GM23338 (cell line): ENCODE measurements at regions not wholly inside any gene's neighbourhood (a gene's known extent, or its start where the extent isn't known, plus 50 kb on each side); places are given as distances from the start of the nearest gene placed in this dataset.

Source experiments
- ATAC-seq: fragments of 200-7000 bp; cut with Tn5 transposase; 3 replicates; pipeline ENCODE4 v1.9.1; 2020
- DNase-seq: peaks from one replicate; pipeline ENCODE4 v3.0.0-alpha.2; 2015; ENCODE audit warnings: low spot score
- H2AFZ ChIP-seq: fragments of 200-600 bp; sonication (generic); 2 replicates; pipeline ENCODE4 v1.8.0; 2016; ENCODE audit warnings: antibody characterized with exemption, mild to moderate bottlenecking, moderate library complexity
- H3F3A ChIP-seq: fragments of 200-600 bp; sonication (generic); replicated peaks from 2 replicates; pipeline ENCODE4 v1.8.0; 2017; ENCODE audit warnings: antibody characterized with exemption, mixed run types, low read depth
- H3K27ac ChIP-seq: fragments of 200-600 bp; sonication (generic); 2 replicates; pipeline ENCODE4 v1.6.1; 2016; ENCODE audit warnings: low read depth
- H3K27me3 ChIP-seq: fragments of 200-600 bp; sonication (generic); 2 replicates; pipeline ENCODE4 v1.8.0; 2016; ENCODE audit warnings: mild to moderate bottlenecking, mixed run types, moderate library complexity; ENCODE audit not compliant: insufficient read depth
- H3K36me3 ChIP-seq: fragments of 200-600 bp; sonication (generic); 2 replicates; pipeline ENCODE4 v1.8.0; 2016; ENCODE audit warnings: mild to moderate bottlenecking; ENCODE audit not compliant: insufficient read depth
- H3K4me1 ChIP-seq: fragments of 200-600 bp; sonication (generic); 2 replicates; pipeline ENCODE4 v1.8.0; 2016; ENCODE audit warnings: mild to moderate bottlenecking, moderate library complexity; ENCODE audit not compliant: insufficient read depth
- H3K4me2 ChIP-seq: fragments of 200-600 bp; sonication (generic); 2 replicates; pipeline ENCODE4 v1.7.1; 2017; ENCODE audit warnings: mixed run types
- H3K4me3 ChIP-seq: fragments of 200-600 bp; sonication (generic); 2 replicates; pipeline ENCODE4 v1.6.1; 2016; ENCODE audit warnings: mixed run types
- H3K79me2 ChIP-seq: fragments of 200-600 bp; sonication (generic); replicated peaks from 2 replicates; pipeline ENCODE4 v1.8.0; 2017; ENCODE audit warnings: mild to moderate bottlenecking; ENCODE audit not compliant: insufficient read depth
- H3K9me2 ChIP-seq: fragments of 200-600 bp; sonication (generic); 2 replicates; pipeline ENCODE4 v1.8.0; 2017; ENCODE audit not compliant: insufficient read depth
- H4K20me1 ChIP-seq: fragments of 200-600 bp; sonication (generic); replicated peaks from 2 replicates; pipeline ENCODE4 v1.8.0; 2017; ENCODE audit warnings: mild to moderate bottlenecking; ENCODE audit not compliant: insufficient read depth
- H3K27ac Mint-ChIP-seq: 2 replicates; pipeline ENCODE4 v1.8.0; 2020; ENCODE audit warnings: inconsistent platforms, mild to moderate bottlenecking, moderate library complexity, mixed read lengths
- H3K27me3 Mint-ChIP-seq: 3 replicates; pipeline ENCODE4 v1.8.0; 2022; ENCODE audit warnings: low read depth, mild to moderate bottlenecking, moderate library complexity, mixed read lengths, inconsistent platforms; ENCODE audit not compliant: insufficient read depth, poor library complexity
- H3K36me3 Mint-ChIP-seq: 3 replicates; pipeline ENCODE4 v1.8.0; 2021; ENCODE audit warnings: low read depth, mild to moderate bottlenecking, inconsistent platforms, moderate library complexity, mixed read lengths
- H3K4me1 Mint-ChIP-seq: 3 replicates; pipeline ENCODE4 v1.8.0; 2020; ENCODE audit warnings: mild to moderate bottlenecking, inconsistent platforms, mixed read lengths
- H3K4me3 Mint-ChIP-seq: 3 replicates; pipeline ENCODE4 v1.8.0; 2021; ENCODE audit warnings: moderate library complexity, mild to moderate bottlenecking, inconsistent platforms, mixed read lengths
- H3K9me3 Mint-ChIP-seq: 3 replicates; pipeline ENCODE4 v1.8.0; 2020; ENCODE audit warnings: moderate library complexity, mild to moderate bottlenecking, inconsistent platforms, mixed read lengths
- CREB1 ChIP-seq: fragments of 250-450 bp; sonication (Bioruptor Pico); IDR thresholded peaks from 2 replicates; pipeline ENCODE4 v1.5.0; 2020; ENCODE audit warnings: low read depth, mild to moderate bottlenecking, moderate library complexity
- EZH2 ChIP-seq: fragments of 200-600 bp; sonication (generic); IDR thresholded peaks from one replicate; pipeline ENCODE4 v1.8.0; 2017; ENCODE audit warnings: antibody characterized with exemption, mild to moderate bottlenecking, low read depth; ENCODE audit not compliant: unreplicated experiment
- ZNF114 ChIP-seq: fragments of 250-450 bp; sonication (Bioruptor Pico); IDR thresholded peaks from 2 replicates; pipeline ENCODE4 v1.5.0; 2020; ENCODE audit warnings: mild to moderate bottlenecking, moderate library complexity
- ZNF331 ChIP-seq: fragments of 250-450 bp; sonication (Bioruptor Pico); IDR thresholded peaks from 2 replicates; pipeline ENCODE4 v1.5.0; 2020; ENCODE audit warnings: low read depth, mild to moderate bottlenecking, moderate library complexity
- TF ChIP-seq, protein P1 (sequence below): IDR thresholded peaks from one replicate; pipeline ENCODE4 v1.6.1; 2018; ENCODE audit warnings: antibody characterized with exemption; ENCODE audit not compliant: unreplicated experiment
- TF ChIP-seq, protein P2 (sequence below), 2 experiments: fragments of 200-600 bp in 1 of 2; sonication (generic) in 1 of 2; conservative IDR thresholded peaks; 2 replicates each; pipeline versions ENCODE4 v1.5.1 to v1.6.1; 2016 to 2017; ENCODE audit warnings: antibody characterized with exemption in 2 of 2, low read depth in 2 of 2, mild to moderate bottlenecking in 2 of 2, moderate library complexity in 1 of 2
- TF ChIP-seq, protein P3 (sequence below): fragments of 250-450 bp; sonication (Bioruptor Pico); IDR thresholded peaks from 2 replicates; pipeline ENCODE4 v1.5.0; 2020; ENCODE audit warnings: mild to moderate bottlenecking, moderate library complexity

DNA sequence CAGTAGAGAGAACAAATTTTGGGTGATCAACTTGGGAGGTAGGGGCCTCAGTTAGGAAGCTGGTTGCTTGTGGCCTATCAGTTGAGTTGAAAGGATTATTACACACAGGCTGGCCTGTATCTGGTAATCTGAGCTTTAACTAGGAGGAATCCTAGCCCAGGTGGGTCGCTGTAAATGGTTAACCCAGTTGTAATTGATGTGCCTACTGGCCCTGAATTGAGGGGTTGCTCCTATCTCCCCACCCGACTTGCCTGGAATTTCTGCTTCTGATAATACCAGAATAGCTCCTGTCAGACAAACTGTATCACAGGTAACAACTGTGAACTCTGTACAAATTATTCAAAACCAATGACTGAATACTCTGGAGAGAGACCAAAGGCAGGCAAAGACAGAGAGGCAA lies 210.4 kb upstream of the RUNX1 start (continued):
- TF ChIP-seq, protein P1, sequence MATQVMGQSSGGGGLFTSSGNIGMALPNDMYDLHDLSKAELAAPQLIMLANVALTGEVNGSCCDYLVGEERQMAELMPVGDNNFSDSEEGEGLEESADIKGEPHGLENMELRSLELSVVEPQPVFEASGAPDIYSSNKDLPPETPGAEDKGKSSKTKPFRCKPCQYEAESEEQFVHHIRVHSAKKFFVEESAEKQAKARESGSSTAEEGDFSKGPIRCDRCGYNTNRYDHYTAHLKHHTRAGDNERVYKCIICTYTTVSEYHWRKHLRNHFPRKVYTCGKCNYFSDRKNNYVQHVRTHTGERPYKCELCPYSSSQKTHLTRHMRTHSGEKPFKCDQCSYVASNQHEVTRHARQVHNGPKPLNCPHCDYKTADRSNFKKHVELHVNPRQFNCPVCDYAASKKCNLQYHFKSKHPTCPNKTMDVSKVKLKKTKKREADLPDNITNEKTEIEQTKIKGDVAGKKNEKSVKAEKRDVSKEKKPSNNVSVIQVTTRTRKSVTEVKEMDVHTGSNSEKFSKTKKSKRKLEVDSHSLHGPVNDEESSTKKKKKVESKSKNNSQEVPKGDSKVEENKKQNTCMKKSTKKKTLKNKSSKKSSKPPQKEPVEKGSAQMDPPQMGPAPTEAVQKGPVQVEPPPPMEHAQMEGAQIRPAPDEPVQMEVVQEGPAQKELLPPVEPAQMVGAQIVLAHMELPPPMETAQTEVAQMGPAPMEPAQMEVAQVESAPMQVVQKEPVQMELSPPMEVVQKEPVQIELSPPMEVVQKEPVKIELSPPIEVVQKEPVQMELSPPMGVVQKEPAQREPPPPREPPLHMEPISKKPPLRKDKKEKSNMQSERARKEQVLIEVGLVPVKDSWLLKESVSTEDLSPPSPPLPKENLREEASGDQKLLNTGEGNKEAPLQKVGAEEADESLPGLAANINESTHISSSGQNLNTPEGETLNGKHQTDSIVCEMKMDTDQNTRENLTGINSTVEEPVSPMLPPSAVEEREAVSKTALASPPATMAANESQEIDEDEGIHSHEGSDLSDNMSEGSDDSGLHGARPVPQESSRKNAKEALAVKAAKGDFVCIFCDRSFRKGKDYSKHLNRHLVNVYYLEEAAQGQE, result no peak
- TF ChIP-seq, protein P2, sequence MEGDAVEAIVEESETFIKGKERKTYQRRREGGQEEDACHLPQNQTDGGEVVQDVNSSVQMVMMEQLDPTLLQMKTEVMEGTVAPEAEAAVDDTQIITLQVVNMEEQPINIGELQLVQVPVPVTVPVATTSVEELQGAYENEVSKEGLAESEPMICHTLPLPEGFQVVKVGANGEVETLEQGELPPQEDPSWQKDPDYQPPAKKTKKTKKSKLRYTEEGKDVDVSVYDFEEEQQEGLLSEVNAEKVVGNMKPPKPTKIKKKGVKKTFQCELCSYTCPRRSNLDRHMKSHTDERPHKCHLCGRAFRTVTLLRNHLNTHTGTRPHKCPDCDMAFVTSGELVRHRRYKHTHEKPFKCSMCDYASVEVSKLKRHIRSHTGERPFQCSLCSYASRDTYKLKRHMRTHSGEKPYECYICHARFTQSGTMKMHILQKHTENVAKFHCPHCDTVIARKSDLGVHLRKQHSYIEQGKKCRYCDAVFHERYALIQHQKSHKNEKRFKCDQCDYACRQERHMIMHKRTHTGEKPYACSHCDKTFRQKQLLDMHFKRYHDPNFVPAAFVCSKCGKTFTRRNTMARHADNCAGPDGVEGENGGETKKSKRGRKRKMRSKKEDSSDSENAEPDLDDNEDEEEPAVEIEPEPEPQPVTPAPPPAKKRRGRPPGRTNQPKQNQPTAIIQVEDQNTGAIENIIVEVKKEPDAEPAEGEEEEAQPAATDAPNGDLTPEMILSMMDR (conservative IDR thresholded peaks at IDR 0.05; ENCODE audit: low read depth in 2 of 2), result no peak

DNA sequence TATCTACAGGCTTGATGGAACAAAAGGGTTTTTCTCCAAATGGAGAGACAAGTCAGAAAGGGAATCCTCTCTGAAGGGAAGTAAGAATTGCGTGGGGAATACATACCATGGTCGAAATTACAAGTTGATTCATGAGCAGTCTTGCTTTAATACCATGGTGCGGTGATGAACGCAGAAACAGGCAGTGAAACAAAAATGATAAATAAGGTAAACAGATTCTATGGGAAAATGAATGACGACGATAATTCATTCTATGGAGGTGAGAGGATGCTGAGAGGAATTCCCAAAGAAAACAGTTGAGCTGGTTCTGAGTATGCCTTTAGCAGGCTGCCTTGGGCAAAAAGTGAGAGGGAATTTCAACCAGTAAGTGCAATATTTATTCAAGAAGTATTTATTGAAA lies 209.4 kb upstream of the RUNX1 start:
- ATAC-seq (no peak), DNase-seq (no peak)
- Histone ChIP-seq H3K4me2 (no peak overlapping the region), H3K79me2 (no peaks in the 10 kb centered on the region), H3K27me3 (no peaks in the 10 kb centered on the region), H3K4me1 (no peaks in the 10 kb centered on the region), H4K20me1 (no peaks in the 10 kb centered on the region), H3K36me3 (no peaks in the 10 kb centered on the region), H3K9me2 (no peaks in the 10 kb centered on the region; the same call in 1 of the 2 replicates), H2AFZ (no peak overlapping the region), H3K4me3 (no peak overlapping the region), H3K27ac (no peak overlapping the region), H3F3A (no peaks in the 10 kb centered on the region)
- H3K9me3 Mint-ChIP-seq, result no peaks in the 10 kb centered on the region
- no peaks in the 10 kb centered on the region for H3K36me3 Mint-ChIP-seq
- H3K27ac Mint-ChIP-seq, result no peak overlapping the region
- TF ChIP-seq ZNF114 (CRISPR knock-in tag) (no peak), CREB1 (no peak), ZNF331 (no peak), EZH2 (no peak)
- TF ChIP-seq, protein P2 (conservative IDR thresholded peaks at IDR 0.05; ENCODE audit: low read depth in 2 of 2), result no peak
- TF ChIP-seq, protein P3, sequence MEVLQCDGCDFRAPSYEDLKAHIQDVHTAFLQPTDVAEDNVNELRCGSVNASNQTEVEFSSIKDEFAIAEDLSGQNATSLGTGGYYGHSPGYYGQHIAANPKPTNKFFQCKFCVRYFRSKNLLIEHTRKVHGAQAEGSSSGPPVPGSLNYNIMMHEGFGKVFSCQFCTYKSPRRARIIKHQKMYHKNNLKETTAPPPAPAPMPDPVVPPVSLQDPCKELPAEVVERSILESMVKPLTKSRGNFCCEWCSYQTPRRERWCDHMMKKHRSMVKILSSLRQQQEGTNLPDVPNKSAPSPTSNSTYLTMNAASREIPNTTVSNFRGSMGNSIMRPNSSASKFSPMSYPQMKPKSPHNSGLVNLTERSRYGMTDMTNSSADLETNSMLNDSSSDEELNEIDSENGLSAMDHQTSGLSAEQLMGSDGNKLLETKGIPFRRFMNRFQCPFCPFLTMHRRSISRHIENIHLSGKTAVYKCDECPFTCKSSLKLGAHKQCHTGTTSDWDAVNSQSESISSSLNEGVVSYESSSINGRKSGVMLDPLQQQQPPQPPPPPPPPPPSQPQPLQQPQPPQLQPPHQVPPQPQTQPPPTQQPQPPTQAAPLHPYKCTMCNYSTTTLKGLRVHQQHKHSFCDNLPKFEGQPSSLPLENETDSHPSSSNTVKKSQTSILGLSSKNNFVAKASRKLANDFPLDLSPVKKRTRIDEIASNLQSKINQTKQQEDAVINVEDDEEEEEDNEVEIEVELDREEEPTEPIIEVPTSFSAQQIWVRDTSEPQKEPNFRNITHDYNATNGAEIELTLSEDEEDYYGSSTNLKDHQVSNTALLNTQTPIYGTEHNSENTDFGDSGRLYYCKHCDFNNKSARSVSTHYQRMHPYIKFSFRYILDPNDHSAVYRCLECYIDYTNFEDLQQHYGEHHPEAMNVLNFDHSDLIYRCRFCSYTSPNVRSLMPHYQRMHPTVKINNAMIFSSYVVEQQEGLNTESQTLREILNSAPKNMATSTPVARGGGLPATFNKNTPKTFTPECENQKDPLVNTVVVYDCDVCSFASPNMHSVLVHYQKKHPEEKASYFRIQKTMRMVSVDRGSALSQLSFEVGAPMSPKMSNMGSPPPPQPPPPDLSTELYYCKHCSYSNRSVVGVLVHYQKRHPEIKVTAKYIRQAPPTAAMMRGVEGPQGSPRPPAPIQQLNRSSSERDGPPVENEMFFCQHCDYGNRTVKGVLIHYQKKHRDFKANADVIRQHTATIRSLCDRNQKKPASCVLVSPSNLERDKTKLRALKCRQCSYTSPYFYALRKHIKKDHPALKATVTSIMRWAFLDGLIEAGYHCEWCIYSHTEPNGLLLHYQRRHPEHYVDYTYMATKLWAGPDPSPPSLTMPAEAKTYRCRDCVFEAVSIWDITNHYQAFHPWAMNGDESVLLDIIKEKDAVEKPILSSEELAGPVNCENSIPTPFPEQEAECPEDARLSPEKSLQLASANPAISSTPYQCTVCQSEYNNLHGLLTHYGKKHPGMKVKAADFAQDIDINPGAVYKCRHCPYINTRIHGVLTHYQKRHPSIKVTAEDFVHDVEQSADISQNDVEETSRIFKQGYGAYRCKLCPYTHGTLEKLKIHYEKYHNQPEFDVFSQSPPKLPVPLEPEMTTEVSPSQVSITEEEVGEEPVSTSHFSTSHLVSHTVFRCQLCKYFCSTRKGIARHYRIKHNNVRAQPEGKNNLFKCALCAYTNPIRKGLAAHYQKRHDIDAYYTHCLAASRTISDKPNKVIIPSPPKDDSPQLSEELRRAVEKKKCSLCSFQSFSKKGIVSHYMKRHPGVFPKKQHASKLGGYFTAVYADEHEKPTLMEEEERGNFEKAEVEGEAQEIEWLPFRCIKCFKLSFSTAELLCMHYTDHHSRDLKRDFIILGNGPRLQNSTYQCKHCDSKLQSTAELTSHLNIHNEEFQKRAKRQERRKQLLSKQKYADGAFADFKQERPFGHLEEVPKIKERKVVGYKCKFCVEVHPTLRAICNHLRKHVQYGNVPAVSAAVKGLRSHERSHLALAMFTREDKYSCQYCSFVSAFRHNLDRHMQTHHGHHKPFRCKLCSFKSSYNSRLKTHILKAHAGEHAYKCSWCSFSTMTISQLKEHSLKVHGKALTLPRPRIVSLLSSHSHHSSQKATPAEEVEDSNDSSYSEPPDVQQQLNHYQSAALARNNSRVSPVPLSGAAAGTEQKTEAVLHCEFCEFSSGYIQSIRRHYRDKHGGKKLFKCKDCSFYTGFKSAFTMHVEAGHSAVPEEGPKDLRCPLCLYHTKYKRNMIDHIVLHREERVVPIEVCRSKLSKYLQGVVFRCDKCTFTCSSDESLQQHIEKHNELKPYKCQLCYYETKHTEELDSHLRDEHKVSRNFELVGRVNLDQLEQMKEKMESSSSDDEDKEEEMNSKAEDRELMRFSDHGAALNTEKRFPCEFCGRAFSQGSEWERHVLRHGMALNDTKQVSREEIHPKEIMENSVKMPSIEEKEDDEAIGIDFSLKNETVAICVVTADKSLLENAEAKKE (CRISPR knock-in tag), result no peak
- peaks cover 5% of the 10 kb centered on the region; the same call in 2 of the 3 replicates for H3K4me1 Mint-ChIP-seq
- no peak overlapping the region for H3K4me3 Mint-ChIP-seq
- H3K27me3 Mint-ChIP-seq, result no peaks in the 10 kb centered on the region
